Erythroblast (primary cell): ENCODE measurements at regions not wholly inside any gene's neighbourhood (a gene's known extent, or its start where the extent isn't known, plus 50 kb on each side); places are given as distances from the start of the nearest gene placed in this dataset.

Experiments
- GATA1 ChIP-seq: IDR thresholded peaks from 2 replicates; pipeline ENCODE4 v1.6.1; 2011; ENCODE audit warnings: low read depth, mild to moderate bottlenecking, control low read depth, low read length, moderate library complexity
- POLR2A ChIP-seq: IDR thresholded peaks from 2 replicates; pipeline ENCODE4 v1.6.1; 2011; ENCODE audit warnings: mild to moderate bottlenecking, low read length

- TF ChIP-seq POLR2A (no peak), GATA1 (no peak)
Observed at GRCh38 chrX:10071451-10072144, 85.2 kb upstream of the CLCN4 start.
